ENCODE measurements at regions not wholly inside any gene's neighbourhood (a gene's known extent, or its start where the extent isn't known, plus 50 kb on each side); places are given as distances from the start of the nearest gene placed in this dataset.

DNA sequence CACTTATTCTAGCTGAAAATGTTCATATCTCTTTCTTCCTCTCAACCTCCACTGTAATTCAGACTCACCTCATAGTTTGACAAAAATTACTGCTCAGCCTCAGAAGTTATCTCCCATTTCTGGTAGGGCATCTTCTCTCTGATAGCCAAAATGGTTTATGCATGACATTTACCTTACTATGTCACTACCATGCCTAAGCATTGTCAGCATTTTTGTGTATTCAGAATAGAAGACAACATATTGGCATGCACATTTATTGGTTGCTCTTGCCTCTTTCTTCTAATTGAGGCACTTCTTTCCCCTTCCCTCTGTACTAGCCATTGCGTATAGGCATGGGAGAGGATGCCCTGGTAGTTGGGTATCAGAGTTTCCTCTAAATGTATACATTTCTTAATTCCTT is 406.1 kb upstream of the DCC start:
- H3K9me3 ChIP-seq (replicated peaks; ENCODE audit: low read length) = peaks cover 11% of the 10 kb centered on the region
- H3K4me1 ChIP-seq (ENCODE audit: control insufficient read depth, insufficient read depth, low read length) = no peaks in the 10 kb centered on the region
- no peaks in the 10 kb centered on the region for H3K27me3 ChIP-seq (ENCODE audit: control insufficient read depth, insufficient read depth, low read length)
- no peak overlapping the region for H3K4me2 ChIP-seq (ENCODE audit: low read length)
- H3K9ac ChIP-seq (ENCODE audit: low read depth, low read length) = no peak overlapping the region
- H3K4me3 ChIP-seq (ENCODE audit: low read length) = no peak overlapping the region
- no peaks in the 10 kb centered on the region for H3K36me3 ChIP-seq (ENCODE audit: insufficient read depth, low read length)

DNA sequence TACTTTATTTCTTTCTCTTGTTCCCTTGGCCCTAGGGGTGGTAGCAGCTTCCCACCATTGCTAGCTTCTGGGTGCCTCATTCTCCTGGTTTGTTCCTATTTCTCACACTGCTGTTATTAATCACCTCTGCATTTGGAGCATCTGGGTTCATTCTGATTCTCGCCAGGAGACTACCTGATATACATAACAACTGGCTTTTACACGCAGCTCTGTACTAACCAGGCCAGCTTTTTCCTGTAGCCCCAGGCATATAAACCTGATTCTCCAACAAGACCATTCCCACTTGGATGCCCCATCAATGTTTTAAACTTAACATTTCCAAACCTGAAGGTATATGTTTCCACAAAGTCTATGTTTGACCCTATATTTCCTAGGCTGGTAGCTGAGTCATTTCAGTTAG is 403.9 kb upstream of the DCC start:
- Histone ChIP-seq H3K36me3 (ENCODE audit: insufficient read depth, low read length) (no peaks in the 10 kb centered on the region), H3K4me1 (ENCODE audit: control insufficient read depth, insufficient read depth, low read length) (no peaks in the 10 kb centered on the region), H3K4me2 (ENCODE audit: low read length) (no peak overlapping the region), H3K9me3 (replicated peaks; ENCODE audit: low read length) (peaks cover 11% of the 10 kb centered on the region), H3K4me3 (ENCODE audit: low read length) (no peak overlapping the region), H3K27me3 (ENCODE audit: control insufficient read depth, insufficient read depth, low read length) (no peaks in the 10 kb centered on the region), H3K9ac (ENCODE audit: low read depth, low read length) (no peak overlapping the region)

DNA sequence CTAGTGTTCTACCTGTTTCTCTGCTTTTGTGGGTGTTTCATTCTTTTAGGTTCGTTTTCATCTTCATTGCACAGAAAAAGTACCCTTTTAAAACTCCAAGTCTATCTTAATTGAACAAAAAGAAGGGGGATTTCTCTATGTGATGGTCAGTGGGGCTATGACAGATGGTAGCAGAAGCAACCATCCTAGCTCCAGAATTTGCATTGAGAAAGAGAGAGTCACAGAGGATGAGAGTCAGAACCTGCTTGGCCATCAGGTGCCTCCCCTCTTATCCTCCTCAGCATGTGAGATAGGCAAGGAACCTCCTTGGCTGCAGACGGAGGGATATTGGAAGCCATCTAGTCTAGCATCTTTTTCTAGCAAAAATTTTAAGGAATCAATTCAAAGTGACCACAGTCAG is 398.0 kb upstream of the DCC start:
- Histone ChIP-seq H3K9me3 (replicated peaks; ENCODE audit: low read length) (no peaks in the 10 kb centered on the region), H3K36me3 (ENCODE audit: insufficient read depth, low read length) (no peaks in the 10 kb centered on the region), H3K4me2 (ENCODE audit: low read length) (no peak overlapping the region), H3K27me3 (ENCODE audit: control insufficient read depth, insufficient read depth, low read length) (no peaks in the 10 kb centered on the region), H3K9ac (ENCODE audit: low read depth, low read length) (no peak overlapping the region), H3K4me3 (ENCODE audit: low read length) (no peak overlapping the region), H3K4me1 (ENCODE audit: control insufficient read depth, insufficient read depth, low read length) (no peaks in the 10 kb centered on the region)

DNA sequence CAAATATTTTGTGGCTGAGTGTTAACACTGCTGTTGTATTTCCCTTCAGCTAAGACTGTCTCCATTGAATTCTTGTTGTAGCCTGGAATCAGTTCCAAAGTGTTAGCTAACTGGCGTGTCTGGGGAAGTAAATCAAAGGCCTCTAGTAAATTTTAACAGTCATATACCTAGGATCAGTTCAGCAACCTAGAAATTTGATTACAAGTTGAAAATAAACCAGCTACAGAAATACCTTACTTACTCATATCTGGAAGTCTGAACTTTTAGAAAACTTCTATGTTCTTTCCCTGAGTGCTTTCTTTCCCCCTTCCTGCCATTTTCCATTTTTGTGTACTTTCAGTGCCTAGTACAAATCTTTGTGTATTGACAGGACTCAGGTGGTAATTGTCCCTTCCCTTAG is 396.7 kb upstream of the DCC start:
- H3K4me3 ChIP-seq (ENCODE audit: low read length) = no peak overlapping the region
- H3K4me1 ChIP-seq (ENCODE audit: control insufficient read depth, insufficient read depth, low read length) = no peaks in the 10 kb centered on the region
- H3K36me3 ChIP-seq (ENCODE audit: insufficient read depth, low read length) = no peaks in the 10 kb centered on the region
- H3K9ac ChIP-seq (ENCODE audit: low read depth, low read length) = no peak overlapping the region
- no peaks in the 10 kb centered on the region for H3K9me3 ChIP-seq (replicated peaks; ENCODE audit: low read length)
- no peaks in the 10 kb centered on the region for H3K27me3 ChIP-seq (ENCODE audit: control insufficient read depth, insufficient read depth, low read length)
- H3K4me2 ChIP-seq (ENCODE audit: low read length) = no peak overlapping the region

DNA sequence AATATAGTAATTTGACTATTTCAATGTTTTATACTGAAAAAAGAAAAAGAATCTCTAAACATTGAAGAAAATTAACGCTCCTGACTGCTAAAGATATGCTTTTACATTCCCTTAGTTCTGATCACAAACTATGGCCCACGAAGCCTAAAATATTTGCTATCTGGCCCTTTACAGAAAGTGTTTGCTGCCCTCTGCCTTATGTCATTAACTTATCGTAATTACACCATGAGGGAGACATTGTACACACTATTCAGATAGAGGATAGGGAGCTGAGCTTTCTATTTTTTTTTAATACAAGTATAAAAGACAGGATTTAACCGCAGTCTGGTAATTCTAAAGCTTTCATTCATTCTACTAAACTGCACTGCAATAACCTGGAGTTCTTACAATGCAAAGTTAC is 393.1 kb upstream of the DCC start:
- Histone ChIP-seq H3K4me2 (ENCODE audit: low read length) (no peak overlapping the region), H3K36me3 (ENCODE audit: insufficient read depth, low read length) (no peaks in the 10 kb centered on the region), H3K4me3 (ENCODE audit: low read length) (no peak overlapping the region), H3K4me1 (ENCODE audit: control insufficient read depth, insufficient read depth, low read length) (no peaks in the 10 kb centered on the region), H3K9me3 (replicated peaks; ENCODE audit: low read length) (no peaks in the 10 kb centered on the region), H3K27me3 (ENCODE audit: control insufficient read depth, insufficient read depth, low read length) (no peaks in the 10 kb centered on the region), H3K9ac (ENCODE audit: low read depth, low read length) (no peak overlapping the region)

DNA sequence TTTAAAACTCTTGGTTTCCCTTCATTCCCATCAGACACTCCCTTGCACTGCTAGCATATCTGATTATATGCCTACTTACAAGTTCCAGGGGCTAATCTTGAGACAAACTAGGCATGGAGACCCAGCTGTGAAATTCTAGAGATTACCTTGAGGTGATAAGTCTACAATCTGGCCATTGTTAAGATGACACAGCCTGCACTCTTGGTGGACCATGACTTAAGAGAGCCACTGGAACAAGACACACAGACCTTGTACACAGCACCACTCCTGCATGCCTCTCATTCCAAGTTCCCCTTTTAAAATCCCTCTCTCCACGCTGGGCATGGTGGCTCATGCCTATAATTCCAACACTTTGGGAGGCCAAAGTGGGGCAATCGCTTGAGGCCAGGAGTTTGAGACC is 387.2 kb upstream of the DCC start:
- H3K36me3 ChIP-seq (ENCODE audit: insufficient read depth, low read length) = no peaks in the 10 kb centered on the region
- H3K27me3 ChIP-seq (ENCODE audit: control insufficient read depth, insufficient read depth, low read length) = no peaks in the 10 kb centered on the region
- H3K4me2 ChIP-seq (ENCODE audit: low read length) = no peak overlapping the region
- H3K4me3 ChIP-seq (ENCODE audit: low read length) = no peak overlapping the region
- no peak overlapping the region for H3K9ac ChIP-seq (ENCODE audit: low read depth, low read length)
- H3K4me1 ChIP-seq (ENCODE audit: control insufficient read depth, insufficient read depth, low read length) = no peaks in the 10 kb centered on the region
- peaks cover 10% of the 10 kb centered on the region for H3K9me3 ChIP-seq (replicated peaks; ENCODE audit: low read length)

DNA sequence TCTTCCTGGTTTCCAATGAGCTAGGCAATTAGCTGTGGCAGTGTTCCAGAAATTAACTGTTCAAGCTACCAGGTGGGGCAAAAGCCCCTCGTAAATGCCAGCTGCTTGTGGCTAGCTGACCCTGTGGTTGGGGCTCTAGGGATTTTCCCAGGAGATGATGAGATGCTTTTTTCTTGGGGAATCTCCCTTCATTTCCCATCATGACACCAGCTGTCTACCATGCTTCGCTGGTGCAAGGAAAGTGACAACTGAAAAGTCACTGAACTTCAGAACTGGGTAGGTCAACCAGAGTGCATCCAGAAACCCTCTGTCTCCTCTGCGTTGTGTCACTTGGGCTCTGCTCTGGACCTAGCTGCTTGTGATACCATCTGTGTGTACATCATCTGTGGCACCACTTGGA is 386.5 kb upstream of the DCC start:
- H3K4me1 ChIP-seq (ENCODE audit: control insufficient read depth, insufficient read depth, low read length) = no peaks in the 10 kb centered on the region
- H3K9me3 ChIP-seq (replicated peaks; ENCODE audit: low read length) = peaks cover 11% of the 10 kb centered on the region
- no peak overlapping the region for H3K9ac ChIP-seq (ENCODE audit: low read depth, low read length)
- no peaks in the 10 kb centered on the region for H3K27me3 ChIP-seq (ENCODE audit: control insufficient read depth, insufficient read depth, low read length)
- no peaks in the 10 kb centered on the region for H3K36me3 ChIP-seq (ENCODE audit: insufficient read depth, low read length)
- no peak overlapping the region for H3K4me3 ChIP-seq (ENCODE audit: low read length)
- H3K4me2 ChIP-seq (ENCODE audit: low read length) = no peak overlapping the region

DNA sequence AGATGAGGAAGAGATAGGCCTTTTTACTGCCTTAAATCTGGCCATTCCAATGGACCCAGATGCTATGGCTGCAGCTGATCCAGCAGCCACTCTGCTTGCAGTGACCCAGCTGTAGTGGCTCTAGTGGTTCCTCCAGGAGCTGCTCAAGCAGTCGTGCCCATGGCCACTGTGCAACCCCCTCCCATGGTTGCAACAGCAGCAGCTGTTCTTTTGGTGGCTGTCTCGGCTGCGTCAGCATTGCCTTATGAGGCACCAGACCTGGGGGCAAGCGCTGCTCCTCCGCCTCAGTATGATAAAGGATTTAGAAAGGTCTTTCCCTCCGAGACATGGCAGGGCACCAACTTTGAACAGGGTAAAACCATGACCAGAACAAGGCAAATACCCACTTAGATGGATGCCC is 384.9 kb upstream of the DCC start:
- H3K9me3 ChIP-seq (replicated peaks; ENCODE audit: low read length) = peaks cover 16% of the 10 kb centered on the region
- H3K4me2 ChIP-seq (ENCODE audit: low read length) = no peak overlapping the region
- H3K36me3 ChIP-seq (ENCODE audit: insufficient read depth, low read length) = no peaks in the 10 kb centered on the region
- no peak overlapping the region for H3K9ac ChIP-seq (ENCODE audit: low read depth, low read length)
- no peaks in the 10 kb centered on the region for H3K4me1 ChIP-seq (ENCODE audit: control insufficient read depth, insufficient read depth, low read length)
- no peak overlapping the region for H3K4me3 ChIP-seq (ENCODE audit: low read length)
- no peaks in the 10 kb centered on the region for H3K27me3 ChIP-seq (ENCODE audit: control insufficient read depth, insufficient read depth, low read length)

DNA sequence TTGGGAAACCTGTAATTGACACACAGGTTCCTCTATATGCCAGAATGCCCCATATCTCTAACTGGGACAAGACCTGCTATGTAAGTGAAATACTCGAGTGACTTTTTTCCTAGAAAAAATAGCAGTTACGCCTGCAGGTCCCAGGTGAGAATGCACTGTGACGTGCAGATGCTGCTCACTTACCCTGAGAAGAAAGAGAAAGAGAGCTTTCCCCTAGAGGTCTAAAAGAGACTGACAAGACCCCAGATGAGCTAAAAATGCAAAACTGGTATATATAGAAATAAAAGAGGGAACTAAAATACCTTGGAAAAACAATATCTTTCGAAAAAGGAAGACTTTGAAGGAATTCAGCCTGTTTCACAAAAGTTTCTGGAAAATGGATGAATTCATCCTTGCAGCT is 383.0 kb upstream of the DCC start:
- Histone ChIP-seq H3K27me3 (ENCODE audit: control insufficient read depth, insufficient read depth, low read length) (no peaks in the 10 kb centered on the region), H3K4me2 (ENCODE audit: low read length) (no peak overlapping the region), H3K9ac (ENCODE audit: low read depth, low read length) (no peak overlapping the region), H3K36me3 (ENCODE audit: insufficient read depth, low read length) (no peaks in the 10 kb centered on the region), H3K4me3 (ENCODE audit: low read length) (no peak overlapping the region), H3K9me3 (replicated peaks; ENCODE audit: low read length) (peaks cover 16% of the 10 kb centered on the region), H3K4me1 (ENCODE audit: control insufficient read depth, insufficient read depth, low read length) (no peaks in the 10 kb centered on the region)

DNA sequence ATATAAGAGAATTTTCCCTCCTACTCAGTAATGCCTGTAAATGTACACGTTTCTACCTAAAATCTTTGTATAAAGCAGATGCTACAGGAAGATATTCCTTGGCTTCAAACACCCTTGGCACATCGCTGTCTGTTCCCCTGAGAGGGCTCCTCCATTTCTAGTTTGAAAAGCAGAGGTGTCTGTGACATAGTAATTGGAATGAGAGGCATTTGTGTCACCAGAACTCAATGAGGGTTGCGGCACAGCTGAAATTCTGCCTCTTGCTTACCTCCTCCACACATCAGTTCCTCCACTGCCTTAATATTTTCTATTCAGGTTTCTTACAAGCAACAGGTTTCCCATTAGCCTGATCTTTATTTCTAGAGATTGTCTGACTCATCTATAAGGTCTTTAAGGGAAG is 359.9 kb upstream of the DCC start:
- Histone ChIP-seq H3K9me3 (replicated peaks; ENCODE audit: low read length) (peaks cover 15% of the 10 kb centered on the region), H3K4me2 (ENCODE audit: low read length) (no peak overlapping the region), H3K4me3 (ENCODE audit: low read length) (no peak overlapping the region), H3K9ac (ENCODE audit: low read depth, low read length) (no peak overlapping the region), H3K27me3 (ENCODE audit: control insufficient read depth, insufficient read depth, low read length) (no peaks in the 10 kb centered on the region), H3K36me3 (ENCODE audit: insufficient read depth, low read length) (no peaks in the 10 kb centered on the region), H3K4me1 (ENCODE audit: control insufficient read depth, insufficient read depth, low read length) (no peaks in the 10 kb centered on the region)

DNA sequence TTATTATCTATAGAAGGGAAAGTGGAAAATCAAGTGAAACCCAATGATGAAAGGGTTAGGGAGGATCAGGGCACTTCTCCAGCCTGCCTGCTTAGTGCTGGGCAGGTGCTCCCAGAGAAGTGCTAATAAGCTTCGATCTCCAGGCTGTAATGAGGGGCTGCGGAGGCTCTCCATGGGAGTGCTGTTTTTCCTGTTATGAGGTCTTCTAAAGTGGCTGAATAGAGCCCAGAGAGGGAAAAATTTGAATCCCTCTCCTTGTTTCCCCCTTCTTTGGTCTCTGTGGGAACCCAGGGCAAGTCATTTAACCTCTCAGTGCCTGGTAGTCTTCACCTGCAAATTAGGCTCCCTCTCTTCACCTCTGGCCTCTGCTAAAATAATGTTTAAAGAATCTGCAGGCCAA is 351.7 kb upstream of the DCC start:
- H3K9ac ChIP-seq (ENCODE audit: low read depth, low read length) = no peak overlapping the region
- H3K4me2 ChIP-seq (ENCODE audit: low read length) = no peak overlapping the region
- peaks cover 3% of the 10 kb centered on the region for H3K9me3 ChIP-seq (replicated peaks; ENCODE audit: low read length)
- no peaks in the 10 kb centered on the region for H3K4me1 ChIP-seq (ENCODE audit: control insufficient read depth, insufficient read depth, low read length)
- H3K36me3 ChIP-seq (ENCODE audit: insufficient read depth, low read length) = no peaks in the 10 kb centered on the region
- no peaks in the 10 kb centered on the region for H3K27me3 ChIP-seq (ENCODE audit: control insufficient read depth, insufficient read depth, low read length)
- no peak overlapping the region for H3K4me3 ChIP-seq (ENCODE audit: low read length)

DNA sequence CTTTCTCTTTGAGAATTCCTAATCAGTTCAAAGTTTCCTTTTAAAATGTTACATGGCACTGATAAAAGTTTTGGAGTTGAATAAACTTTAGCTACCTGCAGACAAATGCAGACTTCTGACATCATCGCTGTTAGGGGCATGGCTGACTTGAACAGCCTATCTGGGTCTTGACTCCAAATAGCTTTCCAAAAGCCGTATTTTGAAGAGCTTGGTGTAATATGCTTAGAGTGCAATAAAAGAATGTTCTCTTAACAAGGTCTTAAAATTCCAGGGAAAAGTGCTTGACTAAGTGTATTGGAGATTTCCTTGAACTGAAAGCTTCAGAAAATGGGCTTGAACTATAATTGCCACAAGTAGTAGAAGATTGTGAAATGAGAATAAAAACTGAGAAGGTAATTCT is 342.9 kb upstream of the DCC start:
- Histone ChIP-seq H3K4me1 (ENCODE audit: control insufficient read depth, insufficient read depth, low read length) (no peaks in the 10 kb centered on the region), H3K36me3 (ENCODE audit: insufficient read depth, low read length) (no peaks in the 10 kb centered on the region), H3K27me3 (ENCODE audit: control insufficient read depth, insufficient read depth, low read length) (no peaks in the 10 kb centered on the region), H3K4me2 (ENCODE audit: low read length) (no peak overlapping the region), H3K4me3 (ENCODE audit: low read length) (no peak overlapping the region), H3K9me3 (replicated peaks; ENCODE audit: low read length) (no peaks in the 10 kb centered on the region), H3K9ac (ENCODE audit: low read depth, low read length) (no peak overlapping the region)

DNA sequence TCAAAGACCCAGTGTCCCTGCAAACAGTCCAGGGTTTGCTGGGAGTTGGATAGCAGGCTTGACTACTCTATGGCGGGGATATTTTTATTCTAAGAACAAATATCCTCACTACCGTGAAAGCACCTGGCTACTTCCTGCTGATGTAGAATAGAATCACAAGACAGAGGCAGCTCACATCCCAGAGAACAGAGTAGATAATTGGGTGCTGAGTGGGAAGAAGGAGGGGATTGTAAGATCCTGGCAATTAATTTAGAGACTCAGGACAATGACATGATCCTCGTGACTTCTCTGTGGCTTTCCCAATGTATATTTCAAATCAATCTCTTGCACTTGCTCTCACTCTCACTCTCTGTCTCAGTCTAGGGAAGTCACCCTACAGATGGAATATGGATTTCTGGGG is 341.9 kb upstream of the DCC start:
- Histone ChIP-seq H3K4me1 (ENCODE audit: control insufficient read depth, insufficient read depth, low read length) (no peaks in the 10 kb centered on the region), H3K36me3 (ENCODE audit: insufficient read depth, low read length) (no peaks in the 10 kb centered on the region), H3K4me2 (ENCODE audit: low read length) (no peak overlapping the region), H3K9ac (ENCODE audit: low read depth, low read length) (no peak overlapping the region), H3K27me3 (ENCODE audit: control insufficient read depth, insufficient read depth, low read length) (no peaks in the 10 kb centered on the region), H3K4me3 (ENCODE audit: low read length) (no peak overlapping the region), H3K9me3 (replicated peaks; ENCODE audit: low read length) (no peaks in the 10 kb centered on the region)
